Neuronal stem cell (in vitro differentiated cells): ENCODE measurements at regions not wholly inside any gene's neighbourhood (a gene's known extent, or its start where the extent isn't known, plus 50 kb on each side); places are given as distances from the start of the nearest gene placed in this dataset.

Experiments
- DNase-seq: peaks from one replicate; pipeline ENCODE4 v3.0.0-alpha.2; 2013; ENCODE audit warnings: low spot score
- H2AFZ ChIP-seq: one replicate; pipeline ENCODE4 v1.6.1; 2013; ENCODE audit warnings: mild to moderate bottlenecking, low read length, inconsistent platforms
- H2AK5ac ChIP-seq: 2 replicates; pipeline ENCODE4 v1.6.1; 2013; ENCODE audit warnings: low read depth, mild to moderate bottlenecking, inconsistent platforms, low read length, moderate library complexity, mixed read lengths
- H2BK120ac ChIP-seq: 2 replicates; pipeline ENCODE4 v1.6.1; 2013; ENCODE audit warnings: low read depth, mild to moderate bottlenecking, inconsistent platforms, low read length, moderate library complexity, mixed read lengths
- H2BK12ac ChIP-seq: one replicate; pipeline ENCODE4 v1.6.1; 2013; ENCODE audit warnings: low read length, inconsistent platforms
- H2BK15ac ChIP-seq: 2 replicates; pipeline ENCODE4 v1.6.1; 2013; ENCODE audit warnings: mild to moderate bottlenecking, low read length, inconsistent platforms, mixed read lengths
- H2BK5ac ChIP-seq: one replicate; pipeline ENCODE4 v1.6.1; 2013; ENCODE audit warnings: inconsistent platforms, mild to moderate bottlenecking, low read length, moderate library complexity
- H3K14ac ChIP-seq: one replicate; pipeline ENCODE4 v1.6.1; 2013; ENCODE audit warnings: low read length, inconsistent platforms
- H3K18ac ChIP-seq: 2 replicates; pipeline ENCODE4 v1.6.1; 2013; ENCODE audit warnings: low read length, inconsistent platforms
- H3K23ac ChIP-seq: 2 replicates; pipeline ENCODE4 v1.6.1; 2013; ENCODE audit warnings: low read depth, mild to moderate bottlenecking, mixed read lengths, low read length, inconsistent platforms; ENCODE audit not compliant: poor library complexity
- H3K27ac ChIP-seq: replicated peaks from 3 replicates; pipeline ENCODE4 v1.5.1; 2013; ENCODE audit warnings: low read length, inconsistent platforms
- H3K27me3 ChIP-seq, 3 experiments: 2 replicates each; pipeline ENCODE4 v1.6.1; 2013; ENCODE audit warnings: low read length in 3 of 3, mild to moderate bottlenecking in 2 of 3, inconsistent platforms in 1 of 3, low read depth in 1 of 3, mixed read lengths in 1 of 3, moderate library complexity in 1 of 3; ENCODE audit not compliant: control insufficient read depth in 3 of 3, insufficient read depth in 3 of 3
- H3K36me3 ChIP-seq, 2 donors: replicated peaks in 1 of 2; 2 replicates each; pipeline ENCODE4 v1.6.1; 2013; ENCODE audit warnings: low read length in 2 of 2; ENCODE audit not compliant: control insufficient read depth in 2 of 2, insufficient read depth in 2 of 2
- H3K4ac ChIP-seq: 2 replicates; pipeline ENCODE4 v1.6.1; 2013; ENCODE audit warnings: inconsistent platforms, mild to moderate bottlenecking, low read length, moderate library complexity
- H3K4me1 ChIP-seq, 2 donors: 1 replicate in 1 of 2; 2 replicates in 1 of 2; pipeline ENCODE4 v1.6.1; 2013; ENCODE audit warnings: low read length in 2 of 2, low read depth in 1 of 2; ENCODE audit not compliant: control insufficient read depth in 2 of 2, insufficient read depth in 1 of 2
- H3K4me2 ChIP-seq: one replicate; pipeline ENCODE4 v1.6.1; 2013; ENCODE audit warnings: mild to moderate bottlenecking, low read length, inconsistent platforms; ENCODE audit not compliant: insufficient read depth, poor library complexity, severe bottlenecking
- H3K4me3 ChIP-seq, 2 donors: 2 replicates each; pipeline ENCODE4 v1.5.1; 2013; ENCODE audit warnings: low read length in 2 of 2, mild to moderate bottlenecking in 2 of 2, inconsistent platforms in 1 of 2, moderate library complexity in 1 of 2
- H3K79me1 ChIP-seq: one replicate; pipeline ENCODE4 v1.6.1; 2013; ENCODE audit warnings: low read depth, mild to moderate bottlenecking, inconsistent platforms, low read length, moderate library complexity
- H3K9ac ChIP-seq: one replicate; pipeline ENCODE4 v1.6.1; 2013; ENCODE audit warnings: mild to moderate bottlenecking, low read depth, low read length, inconsistent platforms; ENCODE audit not compliant: poor library complexity
- H3K9me3 ChIP-seq, 2 donors: replicated peaks in 1 of 2; 2 replicates each; pipeline versions ENCODE3 to v1.6.1; 2013; ENCODE audit warnings: low read length in 2 of 2, mild to moderate bottlenecking in 2 of 2, inconsistent platforms in 1 of 2, low read depth in 1 of 2, mixed read lengths in 1 of 2, moderate library complexity in 1 of 2; ENCODE audit not compliant: control insufficient read depth in 2 of 2, insufficient read depth in 1 of 2
- H4K8ac ChIP-seq: one replicate; pipeline ENCODE4 v1.6.1; 2013; ENCODE audit warnings: low read depth, mild to moderate bottlenecking, inconsistent platforms, low read length, moderate library complexity
- H4K91ac ChIP-seq: one replicate; pipeline ENCODE4 v1.6.1; 2013; ENCODE audit warnings: low read length, low read depth, mild to moderate bottlenecking, inconsistent platforms; ENCODE audit not compliant: poor library complexity
- WGBS, 2 donors: extraction: QIAGEN DNeasy Blood & Tissue Kit; methylation state at CpG; one replicate each; pipeline ENCODE4 v1.1.7; 2013; ENCODE audit warnings: missing lambda C conversion rate in 2 of 2, mixed read lengths in 1 of 2; ENCODE audit not compliant: insufficient read length in 2 of 2, insufficient replicate concordance in 1 of 2; ENCODE audit errors: extremely low coverage in 2 of 2; 5-methylcytosine and 5-hydroxymethylcytosine counted together

GRCh38 chr12:87924149-87924548 is 105.1 kb downstream of the C12orf50 start:
- H2BK120ac ChIP-seq: no peak overlapping the region
- H3K79me1 ChIP-seq: no peaks in the 10 kb centered on the region
- no peak overlapping the region for H3K9ac ChIP-seq
- H3K4me2 ChIP-seq: no peak overlapping the region
- H3K36me3 ChIP-seq: no peaks in the 10 kb centered on the region
- H3K27ac ChIP-seq: no peak overlapping the region
- H3K18ac ChIP-seq: no peak overlapping the region
- no peak overlapping the region for H3K4ac ChIP-seq
- DNase-seq: no peak
- H3K23ac ChIP-seq: no peak overlapping the region
- H4K8ac ChIP-seq: no peak overlapping the region
- H3K4me3 ChIP-seq: no peak overlapping the region
- H2BK15ac ChIP-seq: no peak overlapping the region
- no peak overlapping the region for H2AK5ac ChIP-seq
- H3K9me3 ChIP-seq: no peaks in the 10 kb centered on the region
- no peak overlapping the region for H3K14ac ChIP-seq
- no peak overlapping the region for H4K91ac ChIP-seq
- no peak overlapping the region for H2AFZ ChIP-seq
- H3K4me1 ChIP-seq: peaks cover 0 to 4% of the 10 kb centered on the region in 2 donors
- no peak overlapping the region for H2BK12ac ChIP-seq
- H2BK5ac ChIP-seq: no peak overlapping the region
- H3K27me3 ChIP-seq: no peaks in the 10 kb centered on the region

GRCh38 chr12:87923361-87923760 is 105.8 kb downstream of the C12orf50 start:
- Histone ChIP-seq H2AK5ac (no peak overlapping the region), H3K4me3 (no peak overlapping the region), H4K91ac (no peak overlapping the region), H3K18ac (no peak overlapping the region), H3K4me2 (no peak overlapping the region), H3K79me1 (no peaks in the 10 kb centered on the region), H4K8ac (no peak overlapping the region), H3K36me3 (no peaks in the 10 kb centered on the region), H3K9ac (no peak overlapping the region), H2AFZ (no peak overlapping the region), H2BK15ac (no peak overlapping the region), H2BK12ac (no peak overlapping the region), H2BK120ac (no peak overlapping the region), H3K23ac (no peak overlapping the region), H3K14ac (no peak overlapping the region), H3K9me3 (no peaks in the 10 kb centered on the region), H3K4me1 (peaks cover 0 to 4% of the 10 kb centered on the region in 2 donors), H3K27me3 (no peaks in the 10 kb centered on the region), H3K27ac (no peak overlapping the region), H3K4ac (no peak overlapping the region), H2BK5ac (no peak overlapping the region)
- no peak for DNase-seq
- no CpG with 5 or more reads among the region's 3 CpGs for WGBS, 2 donors

- H2BK15ac ChIP-seq: no peak overlapping the region
- no peak overlapping the region for H2BK5ac ChIP-seq
- H3K79me1 ChIP-seq: no peaks in the 10 kb centered on the region
- no peak overlapping the region for H4K91ac ChIP-seq
- H2BK120ac ChIP-seq: no peak overlapping the region
- H3K9me3 ChIP-seq: no peaks in the 10 kb centered on the region
- no peak overlapping the region for H2AK5ac ChIP-seq
- no peak overlapping the region for H3K4me2 ChIP-seq
- H3K4me3 ChIP-seq: no peak overlapping the region
- no peak for DNase-seq
- no peak overlapping the region for H4K8ac ChIP-seq
- no peak overlapping the region for H3K27ac ChIP-seq
- no peak overlapping the region for H3K23ac ChIP-seq
- no peak overlapping the region for H3K4ac ChIP-seq
- H3K4me1 ChIP-seq: peaks cover 0 to 4% of the 10 kb centered on the region in 2 donors
- no peak overlapping the region for H3K9ac ChIP-seq
- H3K36me3 ChIP-seq: no peaks in the 10 kb centered on the region
- WGBS, 2 donors: no CpG with 5 or more reads among the region's 2 CpGs
- no peak overlapping the region for H3K18ac ChIP-seq
- H3K27me3 ChIP-seq: no peaks in the 10 kb centered on the region
- H2AFZ ChIP-seq: no peak overlapping the region
- no peak overlapping the region for H3K14ac ChIP-seq
- no peak overlapping the region for H2BK12ac ChIP-seq
These were observed 106.5 kb downstream of the C12orf50 start for GRCh38 chr12:87922736-87923135.

DNA sequence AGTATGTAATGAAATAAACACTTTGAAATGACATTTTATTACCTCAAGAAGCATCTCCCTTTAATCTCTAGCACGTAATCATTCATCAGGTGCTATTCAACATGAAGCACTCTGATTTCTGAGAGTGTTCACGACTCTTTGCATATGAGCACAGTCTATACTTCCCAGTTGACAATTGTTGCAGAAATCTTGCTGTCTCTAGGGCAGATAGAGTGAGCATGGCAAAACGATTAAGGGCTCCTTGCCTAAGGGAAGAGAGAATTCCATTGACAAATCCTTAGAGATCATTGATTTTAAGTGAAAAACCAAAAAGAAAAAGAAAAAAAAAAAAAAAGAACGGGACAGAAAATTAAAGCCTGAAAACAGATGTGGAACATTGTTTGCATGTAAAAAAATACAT is 107.6 kb downstream of the C12orf50 start:
- Histone ChIP-seq H3K79me1 (no peaks in the 10 kb centered on the region), H3K9ac (no peak overlapping the region), H3K27ac (no peak overlapping the region), H3K4me2 (no peak overlapping the region), H2AFZ (no peak overlapping the region), H2BK5ac (no peak overlapping the region), H2AK5ac (no peak overlapping the region), H2BK120ac (no peak overlapping the region), H3K14ac (no peak overlapping the region), H3K9me3 (no peaks in the 10 kb centered on the region), H3K23ac (no peak overlapping the region), H4K8ac (no peak overlapping the region), H3K4me1 (peaks cover 0 to 4% of the 10 kb centered on the region in 2 donors), H2BK12ac (no peak overlapping the region), H3K27me3 (no peaks in the 10 kb centered on the region), H3K4me3 (no peak overlapping the region), H3K18ac (no peak overlapping the region), H2BK15ac (no peak overlapping the region), H3K36me3 (no peaks in the 10 kb centered on the region), H3K4ac (no peak overlapping the region), H4K91ac (no peak overlapping the region)
- WGBS, 2 donors: no CpG with 5 or more reads among the region's 4 CpGs
- no peak for DNase-seq
